SIG-M5 treated with dmso at 0.1 percent for 504 hours (cell line): ENCODE measurements at regions not wholly inside any gene's neighbourhood (a gene's known extent, or its start where the extent isn't known, plus 50 kb on each side); places are given as distances from the start of the nearest gene placed in this dataset.

ENCODE experiments used
- DNase-seq: peaks from one replicate; lab custom pipeline; 2025; ENCODE audit not compliant: unreplicated experiment; lab: John Stamatoyannopoulos, UW

DNA sequence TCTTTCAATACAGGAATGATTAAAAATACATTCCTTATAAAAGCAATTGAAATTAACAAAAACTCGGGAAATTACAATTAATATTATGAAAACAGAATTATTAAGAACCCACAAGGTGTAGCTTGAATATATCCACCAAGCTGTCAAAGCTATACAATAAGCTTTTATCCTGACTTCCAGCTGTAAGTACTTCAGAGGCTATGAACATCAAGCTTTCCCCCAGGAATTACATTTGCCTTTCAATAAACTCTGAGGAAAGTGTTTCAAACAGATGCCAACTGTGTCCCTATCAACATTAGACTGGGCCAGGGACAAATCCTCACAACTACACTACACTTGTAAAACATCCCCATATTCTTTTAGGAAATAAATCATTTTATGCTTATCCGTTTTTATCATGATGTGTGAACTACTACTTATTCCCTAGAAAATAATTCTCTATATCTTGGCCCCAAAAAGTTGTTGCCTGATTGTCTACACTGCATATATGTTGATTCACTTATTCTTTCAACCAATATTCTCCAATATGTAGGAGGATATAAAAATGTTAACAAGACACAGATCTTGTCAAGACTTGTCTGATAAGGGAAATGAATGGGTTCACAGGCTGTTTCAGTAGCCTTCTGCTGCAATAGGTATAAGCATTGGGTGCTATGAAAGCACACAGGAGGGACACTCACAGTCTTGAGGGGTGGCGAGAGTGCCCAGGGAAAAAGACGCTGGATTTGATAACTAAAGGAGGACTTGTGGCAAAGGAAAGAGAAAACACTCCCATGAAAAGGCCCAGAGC is 494.1 kb downstream of the CENPC start:
- no peak for DNase-seq

DNA sequence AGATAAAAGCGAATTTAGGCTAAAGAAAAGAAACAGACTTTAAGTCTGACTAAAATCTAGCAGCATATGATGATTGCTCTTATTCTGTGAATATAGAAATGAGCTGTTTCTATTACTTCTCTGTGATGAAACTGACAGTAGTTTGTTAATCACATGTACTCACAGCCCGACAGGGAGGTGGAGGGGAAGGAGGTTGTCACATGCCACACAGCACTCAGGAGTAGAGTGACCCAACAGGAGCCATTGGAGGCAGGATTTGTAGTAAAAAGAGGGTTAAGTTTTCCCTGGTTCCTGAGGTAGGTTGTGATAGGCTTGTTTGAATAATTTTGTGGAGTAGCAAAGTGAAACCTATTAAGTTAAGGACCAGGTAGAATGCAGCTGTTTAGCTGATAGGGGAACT is 495.9 kb downstream of the CENPC start:
- no peak for DNase-seq

DNA sequence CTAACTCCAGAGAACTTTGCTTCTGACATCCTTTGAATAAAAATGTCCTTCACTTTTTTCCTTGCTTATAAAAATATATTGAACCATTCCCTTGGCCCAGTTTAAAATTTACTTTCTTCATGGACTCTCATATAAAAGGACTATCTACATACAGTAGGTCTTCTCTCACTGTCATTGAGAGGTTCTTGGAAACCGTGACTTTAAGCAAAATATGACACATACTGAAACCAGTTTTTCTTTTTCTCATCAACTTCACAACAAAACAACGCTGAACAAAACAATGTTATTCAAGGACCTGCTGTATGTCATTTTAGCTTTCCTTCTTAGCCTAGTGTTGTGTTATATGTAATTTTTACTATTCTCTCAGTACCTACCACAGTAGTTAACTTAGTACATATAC is 496.8 kb downstream of the CENPC start:
- DNase-seq = no peak

DNA sequence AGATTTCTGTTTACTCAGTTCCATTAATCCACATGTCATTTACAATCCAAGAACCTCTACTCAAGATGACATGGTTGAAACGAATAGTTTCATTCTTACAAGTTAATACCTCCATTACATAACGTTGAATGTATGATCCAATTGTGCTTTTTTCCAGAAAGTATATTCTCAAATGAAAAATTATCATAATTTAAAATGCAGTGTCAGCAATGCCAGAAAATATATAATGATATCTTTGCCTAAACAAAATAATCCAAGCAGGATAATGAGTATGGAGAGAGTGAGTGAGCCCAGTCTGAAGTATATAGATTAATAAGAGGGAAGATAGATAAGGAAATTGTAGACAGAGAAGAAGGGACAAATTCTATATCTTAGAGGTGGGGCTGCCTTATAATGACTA is 505.0 kb downstream of the CENPC start:
- DNase-seq = no peak

DNA sequence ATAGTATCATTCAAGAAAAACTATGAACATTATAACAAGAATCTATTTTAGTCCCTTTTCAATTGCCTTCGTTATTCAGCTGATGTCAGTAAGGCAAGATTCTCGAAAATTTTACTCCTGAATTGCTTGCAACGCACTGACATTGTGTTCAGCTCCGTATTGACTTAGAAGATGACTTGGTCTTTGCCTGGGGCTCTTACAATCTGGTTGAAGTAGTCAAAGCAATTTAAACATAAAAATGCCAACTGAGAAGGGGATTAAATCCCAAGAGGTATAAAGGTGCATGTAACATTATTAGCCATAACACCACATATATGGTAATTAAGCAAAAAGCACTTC is 507.1 kb downstream of the CENPC start:
- DNase-seq = no peak

DNA sequence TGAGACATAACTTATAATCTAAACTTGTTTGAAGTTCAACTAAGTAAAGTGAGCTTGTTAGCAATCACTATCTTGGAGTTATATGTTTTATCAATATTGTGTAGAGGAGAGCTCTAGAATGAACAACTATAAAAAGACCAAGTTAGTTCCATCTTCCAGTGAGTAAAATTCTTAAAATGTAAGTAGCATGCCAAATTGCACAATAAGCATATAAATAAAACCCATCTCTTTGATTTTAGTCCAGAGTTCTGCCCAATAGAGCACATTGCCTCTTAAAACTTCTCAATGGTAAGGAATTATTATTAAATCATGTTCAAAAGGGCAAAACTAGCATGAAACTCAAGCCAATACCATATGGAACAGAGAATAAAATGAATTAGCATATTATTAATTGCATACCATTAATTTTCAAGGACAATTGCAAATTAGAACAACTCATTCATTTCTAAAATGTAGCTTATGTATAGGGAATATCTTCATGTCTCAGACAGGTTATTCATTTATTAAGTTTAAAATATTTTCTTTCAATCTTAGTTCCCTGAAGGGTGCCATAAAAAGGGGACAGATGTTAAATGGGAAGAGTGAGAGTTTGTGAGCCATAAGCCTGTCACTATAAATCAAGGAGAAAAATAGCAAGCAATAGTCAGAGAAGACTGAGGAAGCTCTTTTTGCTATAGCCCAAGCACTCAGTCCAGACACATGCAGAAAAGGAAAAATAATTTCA is 507.6 kb downstream of the CENPC start:
- no peak for DNase-seq

DNA sequence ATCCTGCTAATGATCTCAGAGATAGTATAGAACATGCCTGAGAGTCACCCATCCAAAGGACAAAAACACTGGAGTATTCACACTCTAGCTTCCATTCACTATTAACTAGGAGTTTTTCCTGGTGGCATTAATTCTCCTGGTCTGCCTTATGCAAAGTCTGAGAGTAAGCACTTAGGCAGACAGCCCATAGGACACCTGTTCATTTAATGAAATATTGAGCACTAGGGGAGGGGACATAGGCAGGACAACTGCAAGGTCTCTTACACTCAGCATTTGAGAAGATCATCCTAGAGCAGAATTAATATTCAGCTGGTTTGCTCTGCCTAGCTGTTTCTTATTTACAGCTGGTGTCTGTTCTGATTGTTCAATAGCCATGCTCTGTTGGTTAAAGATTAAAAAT is 508.5 kb downstream of the CENPC start:
- DNase-seq = no peak

DNA sequence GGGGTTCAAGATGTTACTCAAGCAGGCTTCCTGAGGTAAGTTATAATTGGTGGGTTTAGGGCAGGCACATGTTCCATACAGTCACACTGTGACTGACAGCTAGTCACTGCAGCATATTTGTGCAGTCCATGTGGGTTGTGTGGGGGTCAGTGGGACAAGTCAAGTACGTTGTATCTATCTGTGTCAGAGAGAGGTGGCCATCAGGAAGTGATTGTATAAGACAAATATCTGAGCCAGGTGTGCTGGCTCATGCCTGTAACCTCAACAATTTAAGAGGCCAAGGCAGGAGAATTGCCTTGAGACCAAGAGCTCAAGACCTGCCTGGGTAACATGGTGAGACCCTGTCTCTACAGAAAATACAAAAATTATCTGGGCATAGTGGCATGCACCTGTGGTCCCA is 509.3 kb downstream of the CENPC start:
- DNase-seq = no peak

DNA sequence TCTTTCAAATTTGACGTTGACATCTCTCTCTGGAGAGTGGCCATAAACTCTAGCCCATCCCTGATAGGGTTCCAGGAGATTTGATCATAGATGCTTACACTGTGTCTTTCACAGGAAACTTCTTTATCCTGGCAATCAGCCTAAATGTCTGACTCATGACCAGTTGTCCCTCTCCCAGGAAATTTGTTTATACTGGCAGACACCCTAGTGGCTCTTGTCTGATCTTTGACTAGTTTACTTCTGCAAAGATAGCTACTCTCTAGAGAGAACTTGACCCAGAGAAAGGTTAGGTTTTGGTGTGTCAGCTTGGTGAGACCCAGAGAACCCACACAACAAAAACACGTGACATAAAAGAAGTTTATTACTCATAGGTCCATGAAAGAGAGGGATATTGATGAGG is 509.8 kb downstream of the CENPC start:
- DNase-seq = no peak

DNA sequence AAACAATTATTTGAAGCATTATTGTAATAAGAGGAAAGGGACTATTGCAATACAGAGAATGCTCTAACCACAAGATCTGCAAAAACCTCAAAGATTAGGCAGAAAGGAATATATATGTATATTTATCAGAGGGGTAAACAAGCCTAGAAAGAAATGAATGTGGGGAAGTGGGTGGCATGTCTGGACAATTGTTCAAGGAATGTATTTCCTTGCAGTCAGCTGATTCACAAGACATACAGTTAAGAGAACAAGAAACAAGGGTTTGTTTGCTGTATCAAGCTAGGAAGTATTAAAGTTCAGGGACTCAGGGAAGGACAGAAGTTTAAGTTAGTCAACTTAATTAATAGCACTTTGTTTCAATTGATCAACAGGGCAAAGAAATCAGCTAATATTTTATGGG is 514.7 kb downstream of the CENPC start:
- no peak for DNase-seq

DNA sequence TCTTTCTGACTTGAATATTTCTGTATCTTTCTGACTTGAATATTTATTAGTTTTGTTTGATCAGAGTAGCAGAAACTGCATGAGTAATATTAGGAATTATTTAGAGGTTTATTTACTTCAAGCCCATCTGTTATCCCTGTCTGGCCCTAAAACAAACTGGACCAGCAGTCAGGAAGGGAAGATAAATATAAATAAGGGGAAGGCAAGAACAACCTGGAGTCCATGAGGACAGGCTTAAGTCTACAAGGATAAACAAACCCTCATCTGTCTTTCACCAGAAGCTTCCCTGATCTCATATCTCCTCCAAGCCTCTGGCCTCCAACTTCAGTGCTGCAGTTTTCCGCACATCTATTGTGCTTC is 524.9 kb downstream of the CENPC start:
- no peak for DNase-seq

DNA sequence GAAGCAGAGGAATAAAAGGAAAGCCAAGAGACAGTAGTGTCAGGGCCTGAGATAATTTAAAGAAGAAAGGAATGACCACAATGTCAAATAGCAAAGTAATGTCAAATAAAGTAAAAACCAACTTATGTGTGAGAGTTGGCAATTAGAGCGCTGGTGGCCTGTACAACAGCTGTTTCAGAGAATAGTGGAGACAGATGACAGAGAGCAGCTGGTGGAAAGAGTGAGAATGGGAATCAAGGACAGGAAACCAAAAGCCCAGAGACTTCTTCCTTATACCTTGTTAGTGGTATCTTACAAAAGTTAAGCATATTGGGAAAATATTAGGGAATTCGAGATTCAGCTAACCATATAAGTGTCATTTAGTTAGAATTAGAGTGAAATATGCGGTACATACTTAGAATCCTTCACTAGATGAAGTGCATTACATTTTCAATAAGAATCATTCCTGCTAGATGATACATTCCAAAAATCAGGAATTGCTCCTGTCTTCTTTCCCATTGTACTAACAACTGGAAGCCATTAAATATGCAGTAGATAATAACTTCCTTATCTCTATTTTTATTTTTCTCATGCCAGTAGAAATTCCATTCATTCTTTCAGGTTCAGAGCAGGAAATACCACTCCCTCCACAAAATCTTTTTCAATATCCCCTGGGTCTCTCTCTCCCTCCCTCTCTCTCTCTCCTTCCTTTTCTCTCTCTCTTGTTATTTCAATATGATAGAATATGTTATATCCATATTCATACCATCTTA is 525.4 kb downstream of the CENPC start:
- DNase-seq = no peak

DNA sequence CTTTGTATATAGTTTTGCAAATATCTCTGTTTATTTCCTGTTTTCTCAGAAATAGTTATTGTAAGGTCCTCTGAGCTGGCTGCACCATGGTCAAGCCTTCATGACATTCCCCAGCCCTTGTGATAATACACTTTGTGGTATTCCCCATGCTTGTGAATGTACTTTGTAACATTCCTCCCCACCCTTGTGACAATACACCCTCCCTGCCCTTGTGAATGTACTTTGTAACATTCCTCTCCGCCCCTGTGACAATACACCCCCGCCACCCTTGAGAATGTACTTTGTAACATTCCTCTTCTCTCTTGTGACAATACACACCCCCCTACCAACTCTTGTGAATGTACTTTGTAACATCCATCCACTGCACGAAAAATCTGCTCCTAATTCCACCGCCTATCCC is 530.7 kb downstream of the CENPC start:
- no peak for DNase-seq

DNA sequence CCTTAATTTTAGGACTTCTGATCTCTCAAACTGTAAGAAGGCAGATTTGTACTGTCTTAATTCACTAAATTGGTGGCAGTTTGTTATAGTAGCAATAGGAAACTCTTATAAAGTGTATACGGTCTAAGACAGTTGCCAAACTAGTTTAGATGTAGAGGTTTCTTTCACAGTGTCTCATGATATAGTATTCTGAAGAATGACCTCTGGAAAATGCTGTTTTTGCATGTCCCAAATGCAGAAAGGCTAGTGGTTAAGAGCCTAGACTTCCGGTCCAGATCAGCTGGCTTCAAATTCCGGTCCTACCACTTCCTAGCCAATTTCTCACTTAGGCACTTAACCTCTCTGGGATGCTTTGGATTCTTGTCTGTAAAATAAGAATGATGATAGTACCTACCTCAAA is 538.5 kb downstream of the CENPC start:
- no peak for DNase-seq

DNA sequence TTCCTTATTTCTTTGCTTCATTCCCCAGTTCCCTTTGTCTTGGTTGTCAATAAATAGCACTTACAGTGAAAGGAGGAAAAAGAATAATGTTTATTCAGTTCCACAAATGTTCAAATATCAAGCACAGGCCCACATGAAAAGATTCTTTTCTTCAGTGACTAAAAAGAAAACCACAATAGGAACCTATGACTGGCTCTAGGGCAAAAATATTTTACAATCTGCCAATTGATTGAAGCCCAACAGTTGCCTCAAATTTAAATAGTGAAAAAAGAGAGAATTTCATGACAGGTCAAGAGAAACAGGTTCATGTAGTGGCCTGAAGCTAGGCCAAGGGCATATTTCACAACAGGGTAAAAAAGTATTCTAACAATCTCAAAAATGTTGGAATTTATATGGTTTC is 553.8 kb downstream of the CENPC start:
- DNase-seq = no peak

DNA sequence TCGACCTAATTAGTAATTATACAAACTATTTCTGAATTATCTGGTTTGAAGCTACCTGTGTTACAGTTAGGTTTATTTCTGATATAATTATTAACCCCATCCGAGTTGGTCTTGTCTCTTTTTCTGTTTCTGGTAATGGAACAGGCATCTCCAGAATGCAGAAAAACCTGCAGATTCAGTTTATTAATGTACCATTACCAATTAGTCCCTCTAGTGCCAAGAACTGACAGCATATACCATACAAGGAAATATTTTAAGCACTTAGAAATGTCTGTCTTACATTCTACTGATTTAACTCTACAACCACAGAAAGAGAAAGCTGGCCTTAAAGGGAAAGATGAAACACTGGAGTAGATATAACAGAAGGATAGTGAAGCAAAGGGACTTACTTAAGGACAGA is 570.6 kb downstream of the CENPC start:
- DNase-seq = no peak

DNA sequence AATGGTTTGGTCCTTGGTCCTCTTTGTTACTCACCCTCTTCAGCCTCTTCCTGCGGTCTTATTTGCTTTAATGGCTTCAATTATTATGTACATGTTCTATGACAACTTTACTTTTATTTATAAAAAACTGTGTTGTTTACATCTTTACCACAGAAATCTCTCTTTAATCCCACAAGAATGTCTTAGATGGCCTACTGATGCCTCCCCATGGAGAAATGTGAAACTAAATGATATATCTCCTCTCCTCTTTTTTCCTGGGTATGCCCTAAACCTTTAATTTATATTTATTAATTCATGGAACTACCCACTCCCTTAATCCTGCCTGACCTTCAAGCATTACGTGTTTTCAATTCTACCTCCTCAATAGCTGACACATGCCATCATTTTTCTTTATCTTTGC is 573.2 kb downstream of the CENPC start:
- no peak for DNase-seq

DNA sequence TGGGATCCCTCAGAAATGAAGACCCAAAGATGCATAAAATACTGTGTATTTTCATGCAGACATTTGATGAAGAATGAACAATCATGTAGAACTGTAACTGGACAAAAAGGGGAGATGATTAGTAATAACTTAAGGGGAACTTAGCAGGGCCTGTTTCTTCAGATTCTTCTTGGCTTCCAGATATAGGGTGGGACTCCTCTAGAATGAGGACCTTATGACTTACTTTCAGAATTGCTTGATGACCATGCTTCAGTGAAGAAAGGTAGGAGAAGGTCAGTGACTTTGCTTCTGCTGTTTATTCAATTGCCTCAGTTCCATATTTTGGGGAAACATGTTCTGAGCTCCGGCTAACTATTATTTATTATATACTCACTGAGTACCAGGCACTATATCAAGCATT is 580.8 kb downstream of the CENPC start:
- no peak for DNase-seq

DNA sequence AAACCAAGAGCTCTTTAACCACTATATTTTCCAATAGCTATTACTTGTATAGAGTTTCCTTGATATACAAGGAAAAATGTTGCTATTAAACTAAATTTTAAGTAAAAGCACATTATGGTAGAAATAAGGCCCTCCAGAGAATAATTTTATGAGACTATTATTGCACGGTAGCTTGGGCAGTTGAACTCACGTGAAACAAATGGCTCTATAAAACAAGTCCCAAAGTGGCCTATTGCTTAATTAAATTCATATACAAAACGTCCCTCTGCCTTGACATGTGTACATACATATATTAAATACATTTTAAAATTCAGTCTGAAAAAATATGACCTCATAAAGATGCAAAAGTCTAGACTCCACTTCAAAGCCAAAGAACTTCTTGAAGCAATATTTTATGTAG is 582.2 kb downstream of the CENPC start:
- no peak for DNase-seq

DNA sequence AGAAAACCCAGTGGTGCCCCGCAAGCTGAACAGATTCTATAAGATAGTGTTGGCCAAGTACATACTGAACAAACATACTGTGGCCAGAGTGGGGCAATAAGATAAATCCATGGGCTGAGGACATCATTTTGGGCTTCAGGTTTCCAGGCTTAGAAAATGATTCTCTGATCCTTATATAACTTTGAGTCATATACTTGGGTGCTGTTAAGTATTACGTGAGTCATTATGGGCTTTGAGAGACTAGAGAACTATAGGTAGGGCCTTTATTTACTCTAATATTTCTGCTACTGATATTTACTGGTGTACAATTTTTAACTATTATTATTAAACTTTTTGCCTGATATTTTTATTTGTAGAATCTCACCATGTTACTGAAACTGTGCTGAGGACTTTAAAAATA is 586.1 kb downstream of the CENPC start:
- DNase-seq = no peak

DNA sequence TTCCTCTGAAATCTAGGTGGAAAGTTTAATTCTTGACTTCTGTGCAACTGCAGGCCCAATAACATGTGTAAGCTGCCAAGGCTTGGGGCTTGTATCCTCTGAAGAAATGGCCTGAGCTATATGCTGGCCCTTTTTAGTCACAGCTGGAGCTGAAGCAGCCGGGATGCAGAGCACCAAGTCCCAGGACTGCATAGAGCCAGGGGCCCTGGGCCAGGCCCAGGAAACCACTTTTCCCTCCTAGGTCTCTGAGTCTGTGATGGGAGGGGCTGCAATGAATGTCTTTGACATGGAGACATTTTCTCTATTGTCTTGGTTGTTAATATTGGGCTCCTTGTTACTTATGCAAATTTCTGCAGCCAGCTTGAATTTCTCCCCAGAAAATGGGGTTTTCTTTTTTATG is 588.5 kb downstream of the CENPC start:
- DNase-seq = no peak

DNA sequence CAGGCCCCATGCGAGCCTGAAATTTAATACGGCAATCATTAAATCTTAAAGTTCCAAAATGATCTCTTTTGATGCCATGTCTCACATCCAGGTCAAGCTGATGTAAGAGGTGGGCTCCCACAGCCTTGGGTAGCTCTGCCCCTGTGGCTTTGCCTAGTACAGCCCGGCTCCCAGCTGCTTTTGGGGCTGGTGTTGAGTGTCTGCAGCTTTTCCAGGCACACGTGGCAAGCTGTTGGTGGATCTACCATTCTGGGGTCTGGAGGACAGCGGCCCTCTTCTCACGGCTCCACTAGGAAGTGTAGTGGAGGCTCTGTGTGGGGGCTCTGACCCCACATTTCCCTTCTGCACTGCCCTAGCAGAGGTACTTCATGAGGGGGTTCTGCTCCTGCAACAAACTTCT is 588.9 kb downstream of the CENPC start:
- no peak for DNase-seq
